CD4-positive, alpha-beta T cell treated with Interleukin-4 for 4 hours (primary cell): ENCODE measurements at regions not wholly inside any gene's neighbourhood (a gene's known extent, or its start where the extent isn't known, plus 50 kb on each side); places are given as distances from the start of the nearest gene placed in this dataset.
"Not testable (repeated sequence)": the region's sequence is repeated elsewhere in the genome, so short reads cannot be mapped to it uniquely, and the experiment has no call there.

Experiments
- DNase-seq: peaks from one replicate; pipeline ENCODE4 v3.0.0-alpha.2; 2020

DNA sequence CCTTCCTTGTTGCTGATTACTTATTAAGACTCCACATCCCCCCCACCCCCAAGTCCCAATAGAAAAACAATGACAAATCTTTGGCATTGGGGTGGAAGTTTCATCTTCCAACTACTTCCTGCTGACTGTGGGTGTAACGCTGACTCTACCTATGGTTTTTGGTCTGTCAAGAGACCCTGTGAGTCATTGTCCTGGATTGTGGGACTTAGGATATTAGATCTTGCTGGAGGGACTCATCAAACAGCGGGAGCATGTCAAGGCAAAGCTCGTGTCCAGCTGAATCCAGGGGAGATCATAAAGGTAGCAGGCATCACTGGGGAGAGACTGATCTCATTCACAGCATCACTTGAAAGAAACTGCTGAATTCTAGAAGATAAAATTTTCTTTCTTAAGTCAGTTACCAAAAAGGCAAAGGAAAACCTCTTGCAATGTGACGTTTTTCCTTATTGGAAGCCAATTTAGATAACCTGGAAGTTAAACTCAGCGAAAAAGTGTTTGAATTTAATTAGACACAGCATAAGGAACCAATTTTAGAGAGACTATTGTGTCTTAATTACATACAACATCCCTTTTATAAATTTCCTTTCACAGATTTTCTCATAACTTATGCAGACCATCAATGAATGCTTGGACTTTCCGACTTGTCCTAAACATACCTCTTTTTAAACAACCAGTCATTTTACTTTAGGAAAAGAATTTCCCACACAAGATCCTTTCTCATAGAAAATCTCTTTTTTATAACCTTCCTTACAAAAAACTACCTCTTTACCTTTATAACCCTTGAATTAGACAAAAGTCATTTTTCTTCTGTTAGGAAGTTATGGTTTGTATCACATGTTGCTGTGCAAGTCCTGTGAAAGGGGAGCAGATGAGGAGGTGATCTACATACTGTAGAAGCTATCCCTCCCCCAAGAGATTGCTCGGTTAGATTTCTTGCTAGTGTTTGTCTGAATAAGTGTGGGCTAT is 94.6 kb upstream of the SCAF11 start:
- DNase-seq = no peak

DNA sequence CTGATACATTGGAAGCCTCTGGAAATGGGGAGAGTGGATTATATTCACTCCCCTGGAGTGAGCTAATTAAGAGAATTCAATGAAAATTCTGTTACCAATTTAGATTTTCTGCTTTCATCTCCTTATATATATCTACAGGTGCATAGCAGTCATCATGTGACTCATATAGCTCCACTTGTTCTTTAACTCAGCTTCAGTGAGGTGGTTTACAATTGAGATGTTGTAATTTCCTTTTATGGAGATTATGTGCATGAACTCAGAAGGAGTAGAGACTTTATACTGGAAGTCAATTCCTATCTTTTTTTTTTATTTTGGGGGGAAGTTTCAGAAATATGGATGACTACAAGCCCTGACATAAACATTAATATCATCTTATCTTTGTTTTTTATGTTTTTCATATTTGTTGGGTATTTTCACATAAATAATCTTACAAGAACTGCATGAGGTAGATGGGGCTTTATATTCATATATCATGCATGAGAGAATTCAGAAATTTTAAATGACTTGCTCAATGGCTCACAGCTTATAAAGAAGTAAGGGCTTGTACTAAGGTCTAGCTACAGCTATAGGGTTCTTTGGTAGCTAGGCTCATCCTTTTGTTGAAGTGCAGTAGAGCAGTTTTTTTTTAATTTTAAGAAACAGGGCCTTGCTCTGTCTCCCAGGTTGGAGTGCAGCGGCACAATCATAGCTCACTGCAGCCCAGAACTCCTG is 92.3 kb upstream of the SCAF11 start:
- DNase-seq = no peak

DNA sequence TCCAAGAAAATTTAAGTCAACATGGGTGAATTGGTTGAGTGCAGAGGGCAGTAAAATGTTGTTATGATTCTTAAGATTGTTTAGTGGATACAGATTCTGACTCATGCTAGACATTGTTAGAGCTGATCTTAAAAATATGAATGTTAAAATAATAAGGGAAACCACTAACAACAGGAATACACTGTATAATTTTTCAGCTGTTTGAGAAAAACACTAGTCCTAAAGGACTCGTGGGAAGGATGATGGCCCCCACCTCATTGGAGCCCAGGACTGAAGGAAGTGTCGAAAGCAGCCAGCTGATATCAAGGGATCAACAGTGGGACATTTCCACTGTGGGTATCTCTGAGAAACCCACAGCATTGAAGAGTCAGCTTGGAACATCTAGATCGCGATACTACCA is 82.9 kb upstream of the SCAF11 start:
- no peak for DNase-seq

DNA sequence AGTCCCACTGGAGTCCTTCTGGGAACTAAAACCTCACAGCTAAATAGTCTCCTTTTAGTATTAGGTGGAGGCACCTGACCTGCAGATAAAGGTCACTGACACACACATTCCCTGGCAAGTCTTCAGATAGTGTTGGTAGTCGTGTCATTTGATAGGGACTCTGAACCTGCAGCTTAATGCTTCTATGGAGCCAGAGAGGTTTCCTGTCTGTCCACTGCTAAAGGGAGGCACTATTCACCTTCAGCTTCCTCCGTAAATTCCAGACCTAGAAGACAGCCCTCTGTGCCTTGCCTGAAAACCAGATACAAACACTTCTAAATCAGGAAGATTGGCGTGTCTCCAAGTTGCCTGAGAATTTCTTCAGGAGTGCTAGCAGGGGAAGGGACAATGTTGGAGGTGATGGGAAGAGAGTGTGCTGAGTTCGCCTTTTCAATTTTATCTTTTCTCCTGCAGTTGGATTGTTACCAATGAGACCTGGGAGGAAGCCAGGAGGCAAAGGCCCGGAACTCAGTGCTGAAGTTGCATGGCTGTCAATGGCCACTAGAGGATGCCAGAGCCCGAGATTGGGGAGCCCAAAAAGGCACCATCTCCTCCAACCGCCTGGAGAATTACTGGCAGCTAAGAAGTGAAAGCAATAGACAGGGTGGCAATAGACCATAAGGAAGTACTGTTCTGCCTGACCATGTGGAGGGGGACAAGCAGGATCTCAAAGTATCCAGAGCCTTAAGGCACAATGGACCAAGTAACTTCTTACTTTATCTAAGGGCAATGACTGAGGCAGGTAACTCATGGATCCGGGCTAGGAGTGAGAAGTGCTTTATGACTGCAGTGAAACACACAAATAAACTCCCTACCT is 81.6 kb upstream of the SCAF11 start:
- peak; percentile 50 for DNase-seq

DNA sequence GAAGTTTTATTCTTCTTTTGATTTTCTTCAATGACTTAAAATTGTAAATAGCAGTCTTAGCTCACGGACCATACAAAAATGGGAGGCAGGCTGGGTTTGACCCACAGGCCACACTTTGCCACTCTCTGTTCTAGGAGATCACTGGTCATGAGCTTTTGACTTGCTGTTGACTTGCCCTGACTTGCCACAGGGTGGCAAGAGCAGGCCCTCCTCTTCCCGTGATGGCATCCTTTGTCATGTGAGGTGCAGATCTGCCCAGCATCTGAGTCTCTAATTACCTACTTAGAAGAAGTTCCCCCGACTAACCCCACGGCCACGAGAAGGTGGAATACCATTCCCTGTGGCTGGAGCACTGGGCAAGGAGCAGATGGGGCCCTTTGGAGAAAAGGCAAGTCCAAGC is 81.0 kb upstream of the SCAF11 start:
- DNase-seq = no peak

DNA sequence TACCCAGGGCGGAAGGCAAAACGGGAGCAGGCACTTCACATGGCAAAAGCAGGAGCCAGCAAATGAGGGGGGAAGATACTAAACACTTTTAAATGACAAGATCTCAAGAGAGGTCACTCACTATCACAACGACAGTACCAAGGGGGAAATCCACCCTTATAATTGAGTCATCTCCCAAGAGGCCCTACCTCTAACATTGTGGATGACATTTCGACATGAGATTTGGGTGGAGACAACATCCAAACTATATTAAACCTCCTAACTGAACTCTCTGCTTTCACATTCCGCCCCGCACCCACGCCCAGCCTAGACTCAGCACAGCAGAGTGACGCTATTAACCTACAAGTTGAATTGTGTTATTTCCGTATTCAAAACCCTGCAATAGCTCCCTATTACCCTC is 76.7 kb upstream of the SCAF11 start:
- no peak for DNase-seq

DNA sequence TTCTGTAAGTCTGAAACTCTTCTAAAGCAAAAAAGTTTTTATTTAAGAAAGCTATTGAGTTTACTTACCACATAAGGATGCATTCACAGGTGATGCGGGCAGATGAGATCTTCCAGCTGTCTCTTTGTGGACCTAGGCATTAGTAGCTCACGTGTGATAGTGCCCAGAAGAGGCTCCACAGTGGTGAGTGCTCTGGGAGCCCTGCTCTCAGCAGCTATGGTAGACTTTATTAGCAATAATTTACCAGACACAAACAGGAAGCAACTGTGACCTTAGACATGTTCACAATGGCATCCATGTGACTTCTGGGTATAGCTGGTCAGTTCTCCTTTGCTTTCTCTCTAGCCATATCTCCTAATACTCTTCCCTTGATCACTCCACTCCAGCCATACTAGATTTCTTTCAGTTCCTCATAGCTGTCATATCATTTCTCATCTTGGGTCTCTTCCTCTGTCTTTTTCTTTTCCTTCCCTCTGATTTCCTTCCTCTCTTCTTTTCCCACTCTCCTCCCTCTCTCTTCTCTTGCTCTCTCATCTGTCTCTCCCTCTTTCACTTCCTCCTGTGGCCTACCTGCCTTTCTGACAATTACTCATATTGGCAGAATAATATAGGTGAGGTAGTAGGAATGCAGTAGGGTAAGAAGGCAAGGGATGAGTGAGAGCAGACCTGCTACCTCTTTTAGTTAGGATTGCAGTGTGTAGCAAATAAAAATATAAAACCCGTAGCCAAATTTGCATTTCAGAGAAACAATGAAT is 75.2 kb upstream of the SCAF11 start:
- DNase-seq = no peak

DNA sequence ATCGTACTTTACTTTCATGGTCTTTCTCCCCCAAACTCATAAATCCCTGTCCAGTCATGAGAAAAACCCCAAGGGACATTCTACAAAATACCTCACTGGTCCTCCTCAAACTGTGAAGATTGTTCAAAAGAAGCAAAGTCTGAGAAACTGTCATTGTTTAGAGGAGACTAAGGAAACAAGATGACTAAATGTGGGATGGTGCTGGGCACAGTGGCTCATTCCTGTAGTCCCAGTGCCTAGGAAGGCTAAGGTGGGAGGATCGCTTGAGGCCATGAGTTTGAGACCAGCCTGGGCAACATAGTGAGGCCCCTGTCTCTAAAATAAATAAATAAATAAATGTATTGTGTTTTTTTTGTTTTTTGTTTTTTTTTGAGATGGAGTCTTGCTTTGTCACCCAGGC is 74.2 kb upstream of the SCAF11 start:
- DNase-seq = no peak

DNA sequence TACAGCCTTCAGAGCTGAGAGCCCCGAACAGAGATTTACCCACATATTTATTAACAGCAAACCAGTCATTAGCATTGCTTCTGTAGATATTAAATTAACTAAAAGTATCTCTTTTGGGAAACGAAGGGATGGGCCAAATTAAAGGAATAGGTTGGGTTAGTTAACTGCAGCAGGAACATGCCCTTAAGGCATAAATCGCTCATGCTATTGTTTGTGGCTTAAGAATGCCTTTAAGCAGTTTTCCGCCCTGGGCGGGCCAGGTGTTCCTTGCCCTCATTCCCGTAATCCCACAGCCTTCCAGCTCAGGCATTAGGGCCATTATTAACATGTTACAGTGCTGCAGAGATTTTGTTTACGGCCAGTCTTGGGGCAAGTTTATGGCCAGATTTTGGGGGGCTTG is 68.3 kb upstream of the SCAF11 start:
- DNase-seq = not testable (repeated sequence)

DNA sequence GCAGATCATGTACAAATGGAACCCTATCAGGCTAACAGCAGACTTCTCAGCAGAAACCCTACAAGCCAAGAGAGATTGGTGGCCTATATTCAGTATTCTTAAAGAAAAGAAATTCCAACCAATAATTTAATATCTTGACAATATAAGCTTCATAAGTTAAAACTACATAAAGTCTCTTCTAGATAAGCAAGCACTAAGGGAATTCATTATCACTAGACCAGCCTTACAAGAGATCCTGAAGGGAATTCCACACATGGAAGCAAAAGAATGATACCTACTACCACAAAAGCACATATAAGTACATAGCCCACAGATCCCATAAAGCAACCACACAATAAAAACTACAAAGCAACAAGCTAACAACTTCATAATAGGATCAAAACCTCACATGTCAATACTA is 60.4 kb upstream of the SCAF11 start:
- no peak for DNase-seq

DNA sequence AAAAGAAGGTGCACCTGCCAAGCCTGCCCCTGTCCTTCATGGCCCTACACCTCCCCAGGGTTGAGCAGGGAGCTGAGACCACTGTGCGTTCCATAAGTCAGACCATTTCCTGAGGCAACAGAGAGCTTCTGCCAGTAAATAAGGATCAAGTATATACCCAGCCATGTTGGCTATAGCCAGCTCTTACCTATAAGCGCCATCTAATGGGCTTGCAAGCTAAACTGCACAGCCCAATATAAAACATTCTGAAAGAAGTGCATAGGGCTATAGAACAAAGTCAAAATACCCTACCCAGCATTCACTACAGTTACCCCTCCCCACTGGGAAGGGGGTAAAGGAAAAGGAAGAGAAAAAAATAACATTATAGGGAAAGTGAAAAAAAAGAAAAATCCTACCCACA is 59.3 kb upstream of the SCAF11 start:
- DNase-seq = no peak

DNA sequence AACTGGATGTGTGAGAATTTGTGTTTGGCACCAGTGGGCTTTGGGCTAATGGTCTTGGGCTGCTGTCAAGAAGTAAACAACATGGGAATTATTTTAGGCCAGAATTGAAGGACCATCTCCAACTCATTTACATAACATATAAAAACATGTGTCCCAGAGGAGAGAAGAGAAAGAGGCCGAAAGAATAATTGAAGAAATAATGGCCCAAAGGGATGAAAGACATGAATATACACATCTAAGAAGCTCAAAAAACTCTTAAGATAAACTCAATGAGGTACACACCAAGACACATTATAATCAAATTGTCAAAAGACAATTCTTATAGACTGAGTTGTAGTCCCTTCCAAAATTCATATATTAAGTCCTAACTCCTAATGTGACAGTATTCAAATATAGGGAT is 56.1 kb upstream of the SCAF11 start:
- no peak for DNase-seq

DNA sequence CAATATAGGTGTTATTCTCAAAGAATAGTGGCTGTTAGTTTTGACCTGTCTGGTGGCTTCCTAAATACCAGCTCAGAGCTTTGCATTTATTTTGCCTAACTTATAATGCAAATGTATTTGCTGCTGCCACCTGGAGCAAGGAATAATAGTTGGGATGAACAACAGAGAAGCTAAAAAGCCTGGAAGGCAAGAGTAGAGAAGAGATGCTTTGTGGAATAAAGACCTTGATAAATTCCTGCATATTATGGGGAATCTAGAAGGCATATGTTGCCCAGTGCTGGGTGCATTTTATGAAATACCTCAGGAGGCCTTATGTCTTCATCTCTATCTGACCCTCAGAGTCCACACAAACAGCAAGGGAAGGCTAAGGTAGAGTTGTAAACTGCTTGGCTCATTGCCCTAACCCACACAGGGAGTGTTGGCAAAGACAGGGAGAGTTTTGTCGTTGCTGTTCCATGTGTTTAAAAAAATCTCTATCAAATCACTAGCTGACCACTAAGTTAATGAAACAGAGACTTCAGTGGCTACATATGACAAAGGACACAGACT is 53.7 kb upstream of the SCAF11 start:
- no peak for DNase-seq
